SK-N-MC (cell line): ENCODE measurements at regions not wholly inside any gene's neighbourhood (a gene's known extent, or its start where the extent isn't known, plus 50 kb on each side); places are given as distances from the start of the nearest gene placed in this dataset.

ENCODE experiments used
- DNase-seq: peaks from one replicate; pipeline ENCODE4 v3.0.0-alpha.2; 2011; ENCODE audit warnings: low read depth, low spot score
- H3K27ac ChIP-seq: fragments of 200-600 bp; sonication (generic); 2 replicates; pipeline ENCODE4 v1.5.1; 2016; ENCODE audit warnings: mixed run types
- H3K36me3 ChIP-seq: fragments of 200-600 bp; sonication (generic); 2 replicates; pipeline ENCODE4 v1.6.1; 2017; ENCODE audit warnings: antibody characterized with exemption, low read length, mixed read lengths; ENCODE audit not compliant: insufficient read depth
- H3K4me3 ChIP-seq: fragments of 200-600 bp; sonication (generic); 2 replicates; pipeline ENCODE4 v1.5.1; 2016
- H3K9ac ChIP-seq: fragments of 200-600 bp; sonication (generic); 2 replicates; pipeline ENCODE4 v1.8.0; 2017; ENCODE audit warnings: mixed run types, mixed read lengths; ENCODE audit not compliant: insufficient read length
- H3K9me3 ChIP-seq: fragments of 200-600 bp; sonication (generic); 2 replicates; pipeline ENCODE4 v1.6.1; 2017; ENCODE audit warnings: low read depth, mild to moderate bottlenecking, antibody characterized with exemption, low read length, moderate library complexity, mixed read lengths
- EZH2 ChIP-seq: fragments of 200-600 bp; sonication (generic); IDR thresholded peaks from one replicate; pipeline ENCODE4 v1.6.1; 2017; ENCODE audit warnings: antibody characterized with exemption
- FOXP2 ChIP-seq: optimal IDR thresholded peaks from 2 replicates; pipeline ENCODE3; 2011; ENCODE audit warnings: mild to moderate bottlenecking, moderate library complexity; ENCODE audit not compliant: insufficient read depth; ENCODE audit errors: extremely low read length, control extremely low read depth
- POLR2AphosphoS5 ChIP-seq: IDR thresholded peaks from 2 replicates; pipeline ENCODE4 v1.6.1; 2012; ENCODE audit warnings: mild to moderate bottlenecking, low read depth, low read length, borderline replicate concordance

GRCh38 chr4:186935901-186936300, 212.2 kb upstream of the FAT1 start:
- no peak for DNase-seq
- Histone ChIP-seq H3K36me3 (no peaks in the 10 kb centered on the region), H3K9ac (no peak overlapping the region), H3K27ac (no peak overlapping the region), H3K9me3 (no peaks in the 10 kb centered on the region), H3K4me3 (no peak overlapping the region)
- no peak for TF ChIP-seq POLR2AphosphoS5
- no peak for TF ChIP-seq FOXP2
- TF ChIP-seq EZH2 = no peak

GRCh38 chr4:186936496-186937375, 213.1 kb upstream of the FAT1 start:
- no peak overlapping the region for H3K27ac ChIP-seq
- DNase-seq = no peak
- H3K9ac ChIP-seq = no peak overlapping the region

GRCh38 chr4:186939226-186939625, 215.6 kb upstream of the FAT1 start:
- no peaks in the 10 kb centered on the region for H3K9me3 ChIP-seq
- no peak overlapping the region for H3K4me3 ChIP-seq
- no peak for DNase-seq
- no peaks in the 10 kb centered on the region for H3K36me3 ChIP-seq
- H3K9ac ChIP-seq = no peak overlapping the region
- no peak for TF ChIP-seq POLR2AphosphoS5
- TF ChIP-seq EZH2 = no peak
- TF ChIP-seq FOXP2 = no peak
- H3K27ac ChIP-seq = no peak overlapping the region

More at GRCh38 chr4:186936496-186937375, 213.1 kb upstream of the FAT1 start:
- Histone ChIP-seq H3K36me3 (no peaks in the 10 kb centered on the region), H3K4me3 (no peak overlapping the region), H3K9me3 (no peaks in the 10 kb centered on the region)
- TF ChIP-seq FOXP2 (no peak), POLR2AphosphoS5 (no peak), EZH2 (no peak)

- Histone ChIP-seq H3K9ac (no peak overlapping the region), H3K4me3 (no peak overlapping the region), H3K9me3 (no peaks in the 10 kb centered on the region), H3K27ac (no peak overlapping the region), H3K36me3 (no peaks in the 10 kb centered on the region)
- no peak for DNase-seq
- no peak for TF ChIP-seq FOXP2
- TF ChIP-seq EZH2 = no peak
- TF ChIP-seq POLR2AphosphoS5 = no peak
These were observed 216.1 kb upstream of the FAT1 start for GRCh38 chr4:186939766-186940165.

- no peak overlapping the region for H3K27ac ChIP-seq
- no peak for DNase-seq
These were observed 216.8 kb upstream of the FAT1 start for GRCh38 chr4:186940476-186940875.

GRCh38 chr4:186942758-186943377, 219.2 kb upstream of the FAT1 start:
- Histone ChIP-seq H3K4me3 (no peak overlapping the region), H3K27ac (no peak overlapping the region), H3K9me3 (no peaks in the 10 kb centered on the region), H3K36me3 (no peaks in the 10 kb centered on the region), H3K9ac (no peak overlapping the region)
- TF ChIP-seq FOXP2 (no peak), EZH2 (no peak), POLR2AphosphoS5 (no peak)
- DNase-seq = no peak

More at GRCh38 chr4:186940476-186940875, 216.8 kb upstream of the FAT1 start:
- H3K36me3 ChIP-seq = no peaks in the 10 kb centered on the region
- H3K9ac ChIP-seq = no peak overlapping the region
- TF ChIP-seq FOXP2 (no peak), EZH2 (no peak), POLR2AphosphoS5 (no peak)
- no peak overlapping the region for H3K4me3 ChIP-seq
- H3K9me3 ChIP-seq = no peaks in the 10 kb centered on the region

GRCh38 chr4:186943411-186943810, 219.8 kb upstream of the FAT1 start:
- Histone ChIP-seq H3K27ac (no peak overlapping the region), H3K9me3 (no peaks in the 10 kb centered on the region), H3K9ac (no peak overlapping the region), H3K4me3 (no peak overlapping the region), H3K36me3 (no peaks in the 10 kb centered on the region)
- TF ChIP-seq EZH2 (no peak), FOXP2 (no peak), POLR2AphosphoS5 (no peak)
- DNase-seq = no peak

GRCh38 chr4:186946136-186946535, 222.5 kb upstream of the FAT1 start:
- H3K36me3 ChIP-seq = no peaks in the 10 kb centered on the region
- H3K4me3 ChIP-seq = no peak overlapping the region
- no peak overlapping the region for H3K9ac ChIP-seq
- no peak for DNase-seq
- H3K27ac ChIP-seq = no peak overlapping the region
- no peaks in the 10 kb centered on the region for H3K9me3 ChIP-seq
- TF ChIP-seq POLR2AphosphoS5 = no peak
- no peak for TF ChIP-seq FOXP2
- no peak for TF ChIP-seq EZH2
